ENCODE measurements at regions not wholly inside any gene's neighbourhood (a gene's known extent, or its start where the extent isn't known, plus 50 kb on each side); places are given as distances from the start of the nearest gene placed in this dataset.

GRCh38 chr20:22074635-22075034 is 369.2 kb downstream of the PAX1 start:
- Histone ChIP-seq H3K4me1 (ENCODE audit: control insufficient read depth in 1 of 2, insufficient read depth in 1 of 2, low read depth in 1 of 2, low read length in 1 of 2) (no peaks in the 10 kb centered on the region), H3K27me3 (no peaks in the 10 kb centered on the region)
- no peak for TF ChIP-seq CTCF (IDR thresholded peaks at IDR 0.05)

GRCh38 chr20:22071841-22072240 is 366.4 kb downstream of the PAX1 start:
- Histone ChIP-seq H3K36me3 (no peaks in the 10 kb centered on the region), H3K27ac (no peak overlapping the region), H3K27me3 (no peaks in the 10 kb centered on the region), H3K4me3 (ENCODE audit: low read depth in 1 of 2, low read length in 1 of 2) (no peak overlapping the region), H3K4me1 (ENCODE audit: control insufficient read depth in 1 of 2, insufficient read depth in 1 of 2, low read depth in 1 of 2, low read length in 1 of 2) (no peaks in the 10 kb centered on the region), H3K9me3 (no peaks in the 10 kb centered on the region)
- TF ChIP-seq CTCF (IDR thresholded peaks at IDR 0.05) = no peak

More at GRCh38 chr20:22074635-22075034, 369.2 kb downstream of the PAX1 start:
- H3K36me3 ChIP-seq = no peaks in the 10 kb centered on the region
- H3K27ac ChIP-seq = no peak overlapping the region
- H3K4me3 ChIP-seq (ENCODE audit: low read depth in 1 of 2, low read length in 1 of 2) = no peak overlapping the region
- H3K9me3 ChIP-seq = no peaks in the 10 kb centered on the region

GRCh38 chr20:22070610-22071058 is 365.2 kb downstream of the PAX1 start:
- Histone ChIP-seq H3K4me3 (ENCODE audit: low read depth in 1 of 2, low read length in 1 of 2) (no peak overlapping the region), H3K36me3 (no peaks in the 10 kb centered on the region), H3K27me3 (no peaks in the 10 kb centered on the region), H3K9me3 (no peaks in the 10 kb centered on the region), H3K27ac (no peak overlapping the region), H3K4me1 (ENCODE audit: control insufficient read depth in 1 of 2, insufficient read depth in 1 of 2, low read depth in 1 of 2, low read length in 1 of 2) (no peaks in the 10 kb centered on the region)
- TF ChIP-seq CTCF (IDR thresholded peaks at IDR 0.05) = no peak

- no peaks in the 10 kb centered on the region for H3K4me1 ChIP-seq (ENCODE audit: control insufficient read depth in 1 of 2, insufficient read depth in 1 of 2, low read depth in 1 of 2, low read length in 1 of 2)
- H3K4me3 ChIP-seq (ENCODE audit: low read depth in 1 of 2, low read length in 1 of 2) = no peak overlapping the region
- no peaks in the 10 kb centered on the region for H3K36me3 ChIP-seq
- H3K27ac ChIP-seq = no peak overlapping the region
- no peaks in the 10 kb centered on the region for H3K27me3 ChIP-seq
- no peaks in the 10 kb centered on the region for H3K9me3 ChIP-seq
- TF ChIP-seq CTCF (IDR thresholded peaks at IDR 0.05) = no peak
Observed at GRCh38 chr20:22063753-22064152, 358.3 kb downstream of the PAX1 start.

GRCh38 chr20:22062874-22063273 is 357.4 kb downstream of the PAX1 start:
- Histone ChIP-seq H3K27ac (no peak overlapping the region), H3K27me3 (no peaks in the 10 kb centered on the region), H3K9me3 (no peaks in the 10 kb centered on the region), H3K36me3 (no peaks in the 10 kb centered on the region), H3K4me1 (ENCODE audit: control insufficient read depth in 1 of 2, insufficient read depth in 1 of 2, low read depth in 1 of 2, low read length in 1 of 2) (no peaks in the 10 kb centered on the region), H3K4me3 (ENCODE audit: low read depth in 1 of 2, low read length in 1 of 2) (no peak overlapping the region)
- TF ChIP-seq CTCF (IDR thresholded peaks at IDR 0.05) = no peak

GRCh38 chr20:22060610-22061009 is 355.1 kb downstream of the PAX1 start:
- no peaks in the 10 kb centered on the region for H3K9me3 ChIP-seq
- TF ChIP-seq CTCF (IDR thresholded peaks at IDR 0.05) = no peak
- no peaks in the 10 kb centered on the region for H3K36me3 ChIP-seq
- no peaks in the 10 kb centered on the region for H3K27me3 ChIP-seq
- H3K4me1 ChIP-seq (ENCODE audit: control insufficient read depth in 1 of 2, insufficient read depth in 1 of 2, low read depth in 1 of 2, low read length in 1 of 2) = no peaks in the 10 kb centered on the region
- H3K27ac ChIP-seq = no peak overlapping the region
- H3K4me3 ChIP-seq (ENCODE audit: low read depth in 1 of 2, low read length in 1 of 2) = no peak overlapping the region

All from neutrophil (primary cell).